Right lobe of liver (tissue), 4 donors: ENCODE measurements at regions not wholly inside any gene's neighbourhood (a gene's known extent, or its start where the extent isn't known, plus 50 kb on each side); places are given as distances from the start of the nearest gene placed in this dataset.

Experiments used
- POLR2A ChIP-seq: fragments of 450-650 bp; IDR thresholded peaks from one replicate; pipeline ENCODE4 v1.6.1; 2017; ENCODE audit warnings: antibody characterized with exemption, mild to moderate bottlenecking
- TF ChIP-seq, protein P1 (sequence below), 4 donors: fragments of 200-600 bp in 3 of 4; fragments of 450-650 bp in 1 of 4; IDR thresholded peaks; one replicate each; pipeline versions ENCODE4 v1.5.1 to v1.8.0; 2016 to 2022; ENCODE audit warnings: antibody characterized with exemption in 4 of 4, mild to moderate bottlenecking in 2 of 4
- donor health status: DM: no; HTN: no; CAD: no.
- donor health status: DM: no; HTN: no; CAD: no.
- donor health status: DM: no; HTN: yes; CAD: no.

DNA sequence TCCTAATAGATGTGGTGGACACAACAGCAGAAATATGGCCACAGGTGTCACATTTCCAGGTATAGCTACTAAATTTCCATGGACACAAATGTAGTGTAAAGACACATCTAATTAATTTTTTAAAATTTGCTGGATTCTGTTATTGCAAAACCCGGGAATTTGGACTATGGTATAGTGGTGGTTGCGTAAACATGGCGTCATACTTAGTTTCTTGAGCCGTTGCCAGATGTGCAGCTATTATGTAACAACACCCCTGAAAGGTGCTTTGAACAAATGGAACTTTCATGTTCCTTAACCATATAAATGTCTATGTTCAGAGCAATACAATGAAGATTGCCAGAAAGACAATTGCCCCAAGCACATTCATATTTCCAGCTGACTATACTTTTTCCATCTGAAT, 85.9 kb downstream of the HRH4 start:
- TF ChIP-seq, protein P1, sequence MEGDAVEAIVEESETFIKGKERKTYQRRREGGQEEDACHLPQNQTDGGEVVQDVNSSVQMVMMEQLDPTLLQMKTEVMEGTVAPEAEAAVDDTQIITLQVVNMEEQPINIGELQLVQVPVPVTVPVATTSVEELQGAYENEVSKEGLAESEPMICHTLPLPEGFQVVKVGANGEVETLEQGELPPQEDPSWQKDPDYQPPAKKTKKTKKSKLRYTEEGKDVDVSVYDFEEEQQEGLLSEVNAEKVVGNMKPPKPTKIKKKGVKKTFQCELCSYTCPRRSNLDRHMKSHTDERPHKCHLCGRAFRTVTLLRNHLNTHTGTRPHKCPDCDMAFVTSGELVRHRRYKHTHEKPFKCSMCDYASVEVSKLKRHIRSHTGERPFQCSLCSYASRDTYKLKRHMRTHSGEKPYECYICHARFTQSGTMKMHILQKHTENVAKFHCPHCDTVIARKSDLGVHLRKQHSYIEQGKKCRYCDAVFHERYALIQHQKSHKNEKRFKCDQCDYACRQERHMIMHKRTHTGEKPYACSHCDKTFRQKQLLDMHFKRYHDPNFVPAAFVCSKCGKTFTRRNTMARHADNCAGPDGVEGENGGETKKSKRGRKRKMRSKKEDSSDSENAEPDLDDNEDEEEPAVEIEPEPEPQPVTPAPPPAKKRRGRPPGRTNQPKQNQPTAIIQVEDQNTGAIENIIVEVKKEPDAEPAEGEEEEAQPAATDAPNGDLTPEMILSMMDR (IDR thresholded peaks at IDR 0.05) = no peak
- no peak for TF ChIP-seq POLR2A
